WTC11 (cell line): ENCODE measurements at regions not wholly inside any gene's neighbourhood (a gene's known extent, or its start where the extent isn't known, plus 50 kb on each side); places are given as distances from the start of the nearest gene placed in this dataset.

Experiments used
- ATAC-seq: fragments of 200-7000 bp; cut with Tn5 transposase; 2 replicates; pipeline ENCODE4 v1.10.0; 2021; ENCODE audit warnings: mild to moderate bottlenecking, moderate library complexity
- CTCF ChIA-PET: fragments of 300-600 bp; sonication (Branson Sonifier 250); formaldehyde crosslinking; loops from one replicate; lab custom pipeline; 2021; ENCODE audit warnings: antibody characterized with exemption; lab: Charles Lee
- POLR2A ChIA-PET: fragments of 350-600 bp; sonication (Branson Sonifier 250); formaldehyde crosslinking; loops from one replicate; lab custom pipeline; 2021; ENCODE audit warnings: antibody characterized with exemption; lab: Charles Lee
- DNase-seq: peaks from one replicate; pipeline ENCODE4 v3.0.0; 2021; ENCODE audit warnings: low spot score
- H3K27ac Mint-ChIP-seq: 2 replicates; pipeline ENCODE4 v1.8.0; 2021; ENCODE audit warnings: mixed read lengths
- H3K27me3 Mint-ChIP-seq: 2 replicates; pipeline ENCODE4 v1.8.0; 2021; ENCODE audit warnings: low read depth, mild to moderate bottlenecking, moderate library complexity, mixed read lengths
- H3K36me3 Mint-ChIP-seq: 2 replicates; pipeline ENCODE4 v1.8.0; 2021; ENCODE audit warnings: mixed read lengths
- H3K4me1 Mint-ChIP-seq: 2 replicates; pipeline ENCODE4 v1.8.0; 2022; ENCODE audit warnings: mixed read lengths
- H3K4me3 Mint-ChIP-seq: 2 replicates; pipeline ENCODE4 v1.8.0; 2021; ENCODE audit warnings: mild to moderate bottlenecking, moderate library complexity, mixed read lengths
- H3K9me3 Mint-ChIP-seq: 2 replicates; pipeline ENCODE4 v1.8.0; 2021; ENCODE audit warnings: mixed read lengths
- ATF1 ChIP-seq: sonication (generic); formaldehyde crosslinking; IDR thresholded peaks from 2 replicates; pipeline ENCODE4 v1.8.1; 2023; ENCODE audit warnings: mild to moderate bottlenecking, moderate library complexity, missing genetic modification reagents
- ELF4 ChIP-seq: sonication (generic); formaldehyde crosslinking; IDR thresholded peaks from 2 replicates; pipeline ENCODE4 v1.8.1; 2022; ENCODE audit warnings: low read depth, mild to moderate bottlenecking, moderate library complexity, missing genetic modification reagents
- ESRRA ChIP-seq: sonication (generic); formaldehyde crosslinking; IDR thresholded peaks from 2 replicates; pipeline ENCODE4 v1.8.1; 2022; ENCODE audit warnings: mild to moderate bottlenecking, missing genetic modification reagents, borderline replicate concordance
- FOXP1 ChIP-seq: sonication (generic); formaldehyde crosslinking; IDR thresholded peaks from 2 replicates; pipeline ENCODE4 v1.8.0; 2022; ENCODE audit warnings: missing genetic modification reagents, mild to moderate bottlenecking, moderate library complexity, borderline replicate concordance
- MXD4 ChIP-seq: fragments of 250-450 bp; sonication (Bioruptor Pico); IDR thresholded peaks from 2 replicates; pipeline ENCODE4 v1.8.0; 2021; ENCODE audit warnings: mild to moderate bottlenecking, moderate library complexity, borderline replicate concordance
- NFYB ChIP-seq: sonication (generic); formaldehyde crosslinking; conservative IDR thresholded peaks from 2 replicates; pipeline ENCODE4 v1.8.0; 2022; ENCODE audit warnings: low read depth, missing genetic modification reagents
- ZNF121 ChIP-seq: sonication (generic); formaldehyde crosslinking; IDR thresholded peaks from 2 replicates; pipeline ENCODE4 v1.8.0; 2023; ENCODE audit warnings: missing genetic modification reagents
- ZNF138 ChIP-seq: sonication (generic); formaldehyde crosslinking; conservative IDR thresholded peaks from 2 replicates; pipeline ENCODE4 v1.8.1; 2022; ENCODE audit warnings: mild to moderate bottlenecking, moderate library complexity, missing genetic modification reagents
- ZNF317 ChIP-seq: sonication (generic); formaldehyde crosslinking; IDR thresholded peaks from 2 replicates; pipeline ENCODE4 v1.8.1; 2023; ENCODE audit warnings: low read depth, mild to moderate bottlenecking, moderate library complexity, missing genetic modification reagents, borderline replicate concordance
- TF ChIP-seq, protein P1 (sequence below): sonication (generic); formaldehyde crosslinking; IDR thresholded peaks from 2 replicates; pipeline ENCODE4 v1.8.1; 2022; ENCODE audit warnings: low read depth, missing genetic modification reagents, borderline replicate concordance
- TF ChIP-seq, protein P2 (sequence below): fragments of 250-450 bp; sonication (Bioruptor Pico); IDR thresholded peaks from 2 replicates; pipeline ENCODE4 v1.8.0; 2021; ENCODE audit warnings: mild to moderate bottlenecking
- TF ChIP-seq, protein P3 (sequence below): sonication (generic); formaldehyde crosslinking; conservative IDR thresholded peaks from 2 replicates; pipeline ENCODE4 v1.8.1; 2023; ENCODE audit warnings: mild to moderate bottlenecking, low read depth, missing genetic modification reagents, moderate library complexity
- TF ChIP-seq, protein P4 (sequence below): sonication (generic); formaldehyde crosslinking; IDR thresholded peaks from 2 replicates; pipeline ENCODE4 v1.8.0; 2022; ENCODE audit warnings: mild to moderate bottlenecking, missing genetic modification reagents
- TF ChIP-seq, protein P5 (sequence below): sonication (generic); formaldehyde crosslinking; IDR thresholded peaks from 2 replicates; pipeline ENCODE4 v1.8.1; 2023; ENCODE audit warnings: mild to moderate bottlenecking, moderate library complexity, missing genetic modification reagents
- TF ChIP-seq, protein P6 (sequence below): fragments of 200-600 bp; IDR thresholded peaks from 2 replicates; pipeline ENCODE4 v1.8.0; 2022; ENCODE audit warnings: antibody characterized with exemption

DNA sequence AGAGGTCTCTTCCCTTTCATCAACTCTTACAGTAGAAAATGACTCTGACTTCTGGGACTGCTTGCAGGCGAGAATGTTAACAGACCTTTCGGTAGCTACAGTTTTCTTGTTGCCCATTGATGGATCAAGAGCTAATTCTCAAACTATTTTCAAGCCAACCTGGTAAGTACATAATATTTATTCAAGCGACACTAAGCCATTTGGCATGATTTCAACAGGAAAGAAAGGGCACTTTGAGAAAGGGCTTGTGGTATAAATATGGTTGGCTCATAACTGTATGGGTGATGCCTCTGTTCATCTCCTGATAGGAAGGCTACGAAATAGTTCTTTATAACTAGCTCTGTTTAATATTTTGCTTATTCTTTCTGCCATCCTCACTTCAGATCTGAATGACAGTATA is 196.2 kb upstream of the CNTN4 start:
- Mint-ChIP-seq H3K36me3 (peaks cover 77% of the 10 kb centered on the region), H3K4me3 (no peak overlapping the region), H3K9me3 (peaks cover 92% of the 10 kb centered on the region)
- no peak for DNase-seq
- CTCF ChIA-PET = no interaction called here
- TF ChIP-seq, protein P1, sequence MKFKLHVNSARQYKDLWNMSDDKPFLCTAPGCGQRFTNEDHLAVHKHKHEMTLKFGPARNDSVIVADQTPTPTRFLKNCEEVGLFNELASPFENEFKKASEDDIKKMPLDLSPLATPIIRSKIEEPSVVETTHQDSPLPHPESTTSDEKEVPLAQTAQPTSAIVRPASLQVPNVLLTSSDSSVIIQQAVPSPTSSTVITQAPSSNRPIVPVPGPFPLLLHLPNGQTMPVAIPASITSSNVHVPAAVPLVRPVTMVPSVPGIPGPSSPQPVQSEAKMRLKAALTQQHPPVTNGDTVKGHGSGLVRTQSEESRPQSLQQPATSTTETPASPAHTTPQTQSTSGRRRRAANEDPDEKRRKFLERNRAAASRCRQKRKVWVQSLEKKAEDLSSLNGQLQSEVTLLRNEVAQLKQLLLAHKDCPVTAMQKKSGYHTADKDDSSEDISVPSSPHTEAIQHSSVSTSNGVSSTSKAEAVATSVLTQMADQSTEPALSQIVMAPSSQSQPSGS (CRISPR knock-in tag) = no peak
- no peak for TF ChIP-seq ESRRA (CRISPR knock-in tag)
- TF ChIP-seq, protein P2, sequence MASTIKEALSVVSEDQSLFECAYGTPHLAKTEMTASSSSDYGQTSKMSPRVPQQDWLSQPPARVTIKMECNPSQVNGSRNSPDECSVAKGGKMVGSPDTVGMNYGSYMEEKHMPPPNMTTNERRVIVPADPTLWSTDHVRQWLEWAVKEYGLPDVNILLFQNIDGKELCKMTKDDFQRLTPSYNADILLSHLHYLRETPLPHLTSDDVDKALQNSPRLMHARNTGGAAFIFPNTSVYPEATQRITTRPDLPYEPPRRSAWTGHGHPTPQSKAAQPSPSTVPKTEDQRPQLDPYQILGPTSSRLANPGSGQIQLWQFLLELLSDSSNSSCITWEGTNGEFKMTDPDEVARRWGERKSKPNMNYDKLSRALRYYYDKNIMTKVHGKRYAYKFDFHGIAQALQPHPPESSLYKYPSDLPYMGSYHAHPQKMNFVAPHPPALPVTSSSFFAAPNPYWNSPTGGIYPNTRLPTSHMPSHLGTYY (CRISPR knock-in tag) = no peak
- TF ChIP-seq NFYB (CRISPR knock-in tag) = no peak
- TF ChIP-seq FOXP1 = no peak
- no peak for TF ChIP-seq ZNF138 (CRISPR knock-in tag)
- no peak for TF ChIP-seq ZNF121 (CRISPR knock-in tag)
- TF ChIP-seq, protein P3, sequence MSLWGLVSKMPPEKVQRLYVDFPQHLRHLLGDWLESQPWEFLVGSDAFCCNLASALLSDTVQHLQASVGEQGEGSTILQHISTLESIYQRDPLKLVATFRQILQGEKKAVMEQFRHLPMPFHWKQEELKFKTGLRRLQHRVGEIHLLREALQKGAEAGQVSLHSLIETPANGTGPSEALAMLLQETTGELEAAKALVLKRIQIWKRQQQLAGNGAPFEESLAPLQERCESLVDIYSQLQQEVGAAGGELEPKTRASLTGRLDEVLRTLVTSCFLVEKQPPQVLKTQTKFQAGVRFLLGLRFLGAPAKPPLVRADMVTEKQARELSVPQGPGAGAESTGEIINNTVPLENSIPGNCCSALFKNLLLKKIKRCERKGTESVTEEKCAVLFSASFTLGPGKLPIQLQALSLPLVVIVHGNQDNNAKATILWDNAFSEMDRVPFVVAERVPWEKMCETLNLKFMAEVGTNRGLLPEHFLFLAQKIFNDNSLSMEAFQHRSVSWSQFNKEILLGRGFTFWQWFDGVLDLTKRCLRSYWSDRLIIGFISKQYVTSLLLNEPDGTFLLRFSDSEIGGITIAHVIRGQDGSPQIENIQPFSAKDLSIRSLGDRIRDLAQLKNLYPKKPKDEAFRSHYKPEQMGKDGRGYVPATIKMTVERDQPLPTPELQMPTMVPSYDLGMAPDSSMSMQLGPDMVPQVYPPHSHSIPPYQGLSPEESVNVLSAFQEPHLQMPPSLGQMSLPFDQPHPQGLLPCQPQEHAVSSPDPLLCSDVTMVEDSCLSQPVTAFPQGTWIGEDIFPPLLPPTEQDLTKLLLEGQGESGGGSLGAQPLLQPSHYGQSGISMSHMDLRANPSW (CRISPR knock-in tag) = no peak
- TF ChIP-seq ATF1 (CRISPR knock-in tag) = no peak
- TF ChIP-seq, protein P4, sequence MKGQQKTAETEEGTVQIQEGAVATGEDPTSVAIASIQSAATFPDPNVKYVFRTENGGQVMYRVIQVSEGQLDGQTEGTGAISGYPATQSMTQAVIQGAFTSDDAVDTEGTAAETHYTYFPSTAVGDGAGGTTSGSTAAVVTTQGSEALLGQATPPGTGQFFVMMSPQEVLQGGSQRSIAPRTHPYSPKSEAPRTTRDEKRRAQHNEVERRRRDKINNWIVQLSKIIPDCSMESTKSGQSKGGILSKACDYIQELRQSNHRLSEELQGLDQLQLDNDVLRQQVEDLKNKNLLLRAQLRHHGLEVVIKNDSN = no peak
- TF ChIP-seq, protein P5, sequence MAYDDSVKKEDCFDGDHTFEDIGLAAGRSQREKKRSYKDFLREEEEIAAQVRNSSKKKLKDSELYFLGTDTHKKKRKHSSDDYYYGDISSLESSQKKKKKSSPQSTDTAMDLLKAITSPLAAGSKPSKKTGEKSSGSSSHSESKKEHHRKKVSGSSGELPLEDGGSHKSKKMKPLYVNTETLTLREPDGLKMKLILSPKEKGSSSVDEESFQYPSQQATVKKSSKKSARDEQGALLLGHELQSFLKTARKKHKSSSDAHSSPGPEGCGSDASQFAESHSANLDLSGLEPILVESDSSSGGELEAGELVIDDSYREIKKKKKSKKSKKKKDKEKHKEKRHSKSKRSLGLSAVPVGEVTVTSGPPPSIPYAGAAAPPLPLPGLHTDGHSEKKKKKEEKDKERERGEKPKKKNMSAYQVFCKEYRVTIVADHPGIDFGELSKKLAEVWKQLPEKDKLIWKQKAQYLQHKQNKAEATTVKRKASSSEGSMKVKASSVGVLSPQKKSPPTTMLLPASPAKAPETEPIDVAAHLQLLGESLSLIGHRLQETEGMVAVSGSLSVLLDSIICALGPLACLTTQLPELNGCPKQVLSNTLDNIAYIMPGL (CRISPR knock-in tag) = no peak
- TF ChIP-seq, all 79 proteins: peak for 0
- ATAC-seq = no peak
- Mint-ChIP-seq H3K27ac (no peak overlapping the region), H3K4me1 (no peaks in the 10 kb centered on the region), H3K27me3 (peaks cover 12% of the 10 kb centered on the region)
- POLR2A ChIA-PET = no interaction called here

DNA sequence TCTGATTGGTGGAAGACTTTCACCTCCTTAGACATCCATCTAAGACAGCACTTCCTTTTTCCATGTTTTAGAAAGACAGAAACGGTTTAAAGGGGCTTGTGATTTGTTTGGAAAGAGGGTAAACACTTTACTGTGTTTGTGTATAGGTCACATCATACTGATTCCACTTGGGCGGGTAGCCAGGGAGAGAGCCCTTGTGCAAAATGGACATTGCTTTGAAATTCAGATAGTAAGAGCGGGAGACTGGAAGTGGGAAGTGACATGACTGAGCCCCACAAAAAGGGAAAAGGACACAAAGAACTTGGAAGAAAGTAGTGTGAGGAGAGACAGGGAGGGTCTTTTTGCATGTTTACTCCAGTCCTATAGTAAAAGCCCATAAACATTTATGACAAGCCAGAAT is 195.6 kb upstream of the CNTN4 start:
- Mint-ChIP-seq H3K36me3 (peaks cover 76% of the 10 kb centered on the region), H3K4me3 (no peak overlapping the region), H3K4me1 (no peaks in the 10 kb centered on the region), H3K27ac (no peak overlapping the region), H3K27me3 (peaks cover 11% of the 10 kb centered on the region), H3K9me3 (peaks cover 93% of the 10 kb centered on the region)
- ChIA-PET POLR2A (no interaction called here), CTCF (no interaction called here)
- no peak for ATAC-seq
- no peak for DNase-seq
- TF ChIP-seq, protein P6, sequence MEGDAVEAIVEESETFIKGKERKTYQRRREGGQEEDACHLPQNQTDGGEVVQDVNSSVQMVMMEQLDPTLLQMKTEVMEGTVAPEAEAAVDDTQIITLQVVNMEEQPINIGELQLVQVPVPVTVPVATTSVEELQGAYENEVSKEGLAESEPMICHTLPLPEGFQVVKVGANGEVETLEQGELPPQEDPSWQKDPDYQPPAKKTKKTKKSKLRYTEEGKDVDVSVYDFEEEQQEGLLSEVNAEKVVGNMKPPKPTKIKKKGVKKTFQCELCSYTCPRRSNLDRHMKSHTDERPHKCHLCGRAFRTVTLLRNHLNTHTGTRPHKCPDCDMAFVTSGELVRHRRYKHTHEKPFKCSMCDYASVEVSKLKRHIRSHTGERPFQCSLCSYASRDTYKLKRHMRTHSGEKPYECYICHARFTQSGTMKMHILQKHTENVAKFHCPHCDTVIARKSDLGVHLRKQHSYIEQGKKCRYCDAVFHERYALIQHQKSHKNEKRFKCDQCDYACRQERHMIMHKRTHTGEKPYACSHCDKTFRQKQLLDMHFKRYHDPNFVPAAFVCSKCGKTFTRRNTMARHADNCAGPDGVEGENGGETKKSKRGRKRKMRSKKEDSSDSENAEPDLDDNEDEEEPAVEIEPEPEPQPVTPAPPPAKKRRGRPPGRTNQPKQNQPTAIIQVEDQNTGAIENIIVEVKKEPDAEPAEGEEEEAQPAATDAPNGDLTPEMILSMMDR = no peak
- TF ChIP-seq ATF1 (CRISPR knock-in tag) (no peak), MXD4 (CRISPR knock-in tag) (no peak), ELF4 (CRISPR knock-in tag) (no peak), ZNF317 (CRISPR knock-in tag) (no peak), ZNF121 (CRISPR knock-in tag) (no peak)
